MM.1S (cell line): ENCODE measurements at regions not wholly inside any gene's neighbourhood (a gene's known extent, or its start where the extent isn't known, plus 50 kb on each side); places are given as distances from the start of the nearest gene placed in this dataset.

Experiments
- CTCF ChIP-seq: fragments of 300-600 bp; sonication (generic); IDR thresholded peaks from 2 replicates; pipeline ENCODE4 v1.5.1; 2016; ENCODE audit warnings: antibody characterized with exemption, low read length, mixed read lengths
- EZH2 ChIP-seq: fragments of 300-600 bp; sonication (generic); optimal IDR thresholded peaks from 2 replicates; pipeline ENCODE3; 2017; ENCODE audit warnings: low read depth, mild to moderate bottlenecking, antibody characterized with exemption, low read length, mixed read lengths

DNA sequence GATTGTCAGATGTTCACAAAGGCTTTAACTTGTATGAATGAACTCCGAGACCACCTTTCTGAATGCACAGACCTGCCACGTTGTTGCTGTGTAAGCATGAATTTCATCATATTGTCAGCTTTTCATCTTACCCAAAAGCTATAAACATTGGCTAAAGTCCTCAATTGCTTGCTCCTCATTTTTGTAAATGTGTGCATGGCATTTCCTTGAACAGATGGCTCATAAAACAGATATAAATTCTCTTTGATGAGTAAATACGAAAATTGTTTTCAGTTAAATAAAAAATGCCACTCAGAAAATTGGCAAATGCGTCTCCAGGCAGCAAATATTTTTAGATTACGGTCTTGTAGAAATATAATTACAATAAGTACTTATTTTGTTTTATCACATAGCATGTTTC, 226.0 kb upstream of the NDN start:
- TF ChIP-seq CTCF (no peak), EZH2 (no peak)
